SK-N-SH (cell line): ENCODE measurements at regions not wholly inside any gene's neighbourhood (a gene's known extent, or its start where the extent isn't known, plus 50 kb on each side); places are given as distances from the start of the nearest gene placed in this dataset.
A peak's percentile ranks its signal among the peaks of the same experiment; 100 is the strongest.

ENCODE experiments used
- CTCF ChIA-PET: fragments of 300-600, 350-600 bp; formaldehyde crosslinking; extraction: SDS; loops from one replicate; lab custom pipeline; 2021; lab: Yijun Ruan, JAX
- POLR2A ChIA-PET: fragments of 350-600 bp; sonication (Branson Sonifier 250); formaldehyde crosslinking; extraction: SDS; loops from one replicate; lab custom pipeline; 2020; ENCODE audit warnings: antibody characterized with exemption, inconsistent platforms; lab: Yijun Ruan, JAX
- DNase-seq: peaks from one replicate; pipeline ENCODE4 v3.0.0; 2012
- H2AFZ ChIP-seq: fragments of 200-600 bp; sonication (generic); 2 replicates; pipeline ENCODE4 v1.8.1; 2016; ENCODE audit warnings: antibody characterized with exemption, mild to moderate bottlenecking, low read depth
- H3F3A ChIP-seq: fragments of 200-600 bp; sonication (generic); replicated peaks from 2 replicates; pipeline ENCODE3; 2016; ENCODE audit warnings: antibody characterized with exemption, mild to moderate bottlenecking; ENCODE audit not compliant: insufficient read depth
- H3K27ac ChIP-seq, 2 experiments: fragments of 200-500 bp in 1 of 2; fragments of 200-600 bp in 1 of 2; sonication (Bioruptor generic) in 1 of 2; sonication (generic), shearing (Covaris generic) in 1 of 2; 2 replicates each; pipeline versions ENCODE4 v1.5.1 to v1.6.1; 2014 to 2016; ENCODE audit warnings: low read depth in 2 of 2, inconsistent platforms in 1 of 2, low read length in 1 of 2, mild to moderate bottlenecking in 1 of 2, mixed read lengths in 1 of 2
- H3K27me3 ChIP-seq: fragments of 200-600 bp; sonication (generic), shearing (Covaris generic); 2 replicates; pipeline ENCODE4 v1.6.1; 2016; ENCODE audit warnings: mixed run types; ENCODE audit not compliant: insufficient read depth
- H3K36me3 ChIP-seq, 2 experiments: fragments of 200-500 bp in 1 of 2; fragments of 200-600 bp in 1 of 2; sonication (Bioruptor generic) in 1 of 2; sonication (generic) in 1 of 2; replicated peaks in 1 of 2; 2 replicates each; pipeline versions ENCODE3 to v1.5.1; 2014 to 2016; ENCODE audit warnings: low read length in 1 of 2, mild to moderate bottlenecking in 1 of 2; ENCODE audit not compliant: insufficient read depth in 2 of 2, control insufficient read depth in 1 of 2
- H3K4me1 ChIP-seq, 2 experiments: fragments of 200-500 bp in 1 of 2; fragments of 200-600 bp in 1 of 2; sonication (Bioruptor generic) in 1 of 2; sonication (generic), shearing (Covaris generic) in 1 of 2; 2 replicates each; pipeline versions ENCODE4 v1.5.1 to v1.6.1; 2014 to 2016; ENCODE audit warnings: low read depth in 1 of 2, low read length in 1 of 2, mixed run types in 1 of 2; ENCODE audit not compliant: insufficient read depth in 2 of 2, control insufficient read depth in 1 of 2
- H3K4me2 ChIP-seq: fragments of 200-600 bp; sonication (generic), shearing (Covaris generic); 2 replicates; pipeline ENCODE4 v1.6.1; 2017; ENCODE audit warnings: mixed run types
- H3K4me3 ChIP-seq, 2 experiments: fragments of 200-500 bp in 1 of 2; fragments of 200-600 bp in 1 of 2; sonication (Bioruptor generic) in 1 of 2; sonication (generic), shearing (Covaris generic) in 1 of 2; 2 replicates each; pipeline versions ENCODE4 v1.5.1 to v1.8.1; 2014 to 2016; ENCODE audit warnings: low read depth in 2 of 2, inconsistent platforms in 1 of 2, low read length in 1 of 2, mild to moderate bottlenecking in 1 of 2, mixed read lengths in 1 of 2, moderate library complexity in 1 of 2
- H3K79me2 ChIP-seq: fragments of 200-600 bp; sonication (generic); 2 replicates; pipeline ENCODE4 v1.8.1; 2017; ENCODE audit warnings: mild to moderate bottlenecking; ENCODE audit not compliant: insufficient read depth
- H3K9ac ChIP-seq: fragments of 200-600 bp; sonication (generic); 2 replicates; pipeline ENCODE4 v1.6.1; 2017; ENCODE audit warnings: mixed run types
- H3K9me2 ChIP-seq: fragments of 200-600 bp; sonication (generic); 2 replicates; pipeline ENCODE4 v1.6.1; 2017; ENCODE audit warnings: mixed run types
- H3K9me3 ChIP-seq: fragments of 200-600 bp; sonication (generic); 2 replicates; pipeline ENCODE4 v1.6.1; 2017; ENCODE audit warnings: mixed run types, mild to moderate bottlenecking, moderate library complexity
- H4K20me1 ChIP-seq: fragments of 200-600 bp; sonication (generic); 2 replicates; pipeline ENCODE4 v1.6.1; 2017; ENCODE audit warnings: mild to moderate bottlenecking, mixed run types; ENCODE audit not compliant: insufficient read depth
- CHD2 ChIP-seq: fragments of 150-350 bp; IDR thresholded peaks from 2 replicates; pipeline ENCODE4 v1.6.1; 2018; ENCODE audit warnings: low read length; ENCODE audit not compliant: partially characterized antibody
- ELF1 ChIP-seq: IDR thresholded peaks from 2 replicates; pipeline ENCODE4 v1.4.0; 2012
- EZH2phosphoT487 ChIP-seq: fragments of 200-600 bp; sonication (generic); IDR thresholded peaks from 2 replicates; pipeline ENCODE4 v1.6.1; 2017; ENCODE audit warnings: low read depth, mixed run types, mild to moderate bottlenecking, antibody characterized with exemption, moderate library complexity, borderline replicate concordance
- FOSL2 ChIP-seq: IDR thresholded peaks from 2 replicates; pipeline ENCODE4 v1.4.0; 2012; ENCODE audit warnings: low read depth, mild to moderate bottlenecking, moderate library complexity, borderline replicate concordance
- GATA2 ChIP-seq: sonication (generic); formaldehyde crosslinking; IDR thresholded peaks from 2 replicates; pipeline ENCODE4 v1.5.0; 2020; ENCODE audit warnings: mild to moderate bottlenecking, missing genetic modification reagents
- MXI1 ChIP-seq: IDR thresholded peaks from 2 replicates; pipeline ENCODE4 v1.6.1; 2012; ENCODE audit warnings: mild to moderate bottlenecking, low read depth, low read length, improper control_type of control experiment
- RAD21 ChIP-seq: IDR thresholded peaks from 2 replicates; pipeline ENCODE4 v1.6.1; 2012; ENCODE audit warnings: mild to moderate bottlenecking, low read length
- RCOR1 ChIP-seq: fragments of 150-350 bp; IDR thresholded peaks from 2 replicates; pipeline ENCODE4 v1.6.1; 2017; ENCODE audit warnings: antibody characterized with exemption, low read length
- RXRA ChIP-seq: IDR thresholded peaks from 2 replicates; pipeline ENCODE4 v1.4.0; 2012; ENCODE audit warnings: low read depth, mild to moderate bottlenecking, borderline replicate concordance
- SIN3A ChIP-seq: IDR thresholded peaks from 2 replicates; pipeline ENCODE4 v1.6.1; 2012; ENCODE audit warnings: low read depth, mild to moderate bottlenecking, low read length, moderate library complexity, borderline replicate concordance
- SMC3 ChIP-seq: IDR thresholded peaks from 2 replicates; pipeline ENCODE4 v1.6.1; 2012; ENCODE audit warnings: low read depth, low read length, improper control_type of control experiment
- TAF1 ChIP-seq: IDR thresholded peaks from 2 replicates; pipeline ENCODE4 v1.6.1; 2012; ENCODE audit warnings: low read depth, mild to moderate bottlenecking, low read length, moderate library complexity, borderline replicate concordance
- TEAD4 ChIP-seq: IDR thresholded peaks from 2 replicates; pipeline ENCODE4 v1.4.0; 2012; ENCODE audit warnings: mild to moderate bottlenecking, borderline replicate concordance; ENCODE audit not compliant: insufficient read depth
- YY1 ChIP-seq: IDR thresholded peaks from 2 replicates; pipeline ENCODE4 v1.4.0; 2012; ENCODE audit warnings: low read depth, mild to moderate bottlenecking
- WGBS: methylation state at CpG from one replicate; pipeline ENCODE4 v1.1.6; 2017; ENCODE audit warnings: low lambda C conversion rate; 5-methylcytosine and 5-hydroxymethylcytosine counted together
- TF ChIP-seq, protein P1 (sequence below): IDR thresholded peaks from 2 replicates; pipeline ENCODE4 v1.4.0; 2012; ENCODE audit warnings: low read depth, borderline replicate concordance
- TF ChIP-seq, protein P2 (sequence below): IDR thresholded peaks from 2 replicates; pipeline ENCODE4 v1.4.0; 2012; ENCODE audit warnings: low read depth
- TF ChIP-seq, protein P3 (sequence below): IDR thresholded peaks from 2 replicates; pipeline ENCODE4 v1.6.1; 2012; ENCODE audit warnings: mild to moderate bottlenecking, low read depth, low read length, moderate library complexity
- TF ChIP-seq, protein P4 (sequence below): fragments of 150-350 bp; IDR thresholded peaks from 2 replicates; pipeline ENCODE4 v1.6.1; 2017; ENCODE audit warnings: antibody characterized with exemption, low read length, low read depth, borderline replicate concordance
- TF ChIP-seq, protein P5 (sequence below): IDR thresholded peaks from 2 replicates; pipeline ENCODE4; 2012

DNA sequence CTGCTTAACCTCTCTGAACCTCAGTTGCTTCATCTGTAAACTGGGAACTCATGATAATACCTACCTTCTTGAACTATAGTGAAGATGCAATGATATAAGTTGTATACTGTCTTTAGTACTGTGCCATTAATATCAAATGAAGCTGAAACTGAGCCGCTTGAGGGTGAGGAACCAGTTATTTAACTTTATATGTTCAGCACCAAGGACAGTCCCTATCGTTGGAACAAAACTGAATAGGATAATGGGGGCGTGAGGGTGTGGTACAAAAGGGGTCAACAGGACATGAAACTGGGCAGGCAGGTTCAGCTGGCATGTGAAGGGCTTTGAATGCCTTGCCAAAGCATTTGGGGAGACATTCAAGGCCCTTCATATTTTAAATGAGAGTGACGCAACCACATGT is 112.6 kb downstream of the C11orf91 start:
- no peaks in the 10 kb centered on the region for H4K20me1 ChIP-seq
- H3F3A ChIP-seq: no peaks in the 10 kb centered on the region
- no peak overlapping the region for H2AFZ ChIP-seq
- DNase-seq: no peak
- H3K27me3 ChIP-seq: no peaks in the 10 kb centered on the region
- H3K9me3 ChIP-seq: no peaks in the 10 kb centered on the region
- TF ChIP-seq RAD21: no peak
- TF ChIP-seq YY1: no peak
- TF ChIP-seq, protein P1, sequence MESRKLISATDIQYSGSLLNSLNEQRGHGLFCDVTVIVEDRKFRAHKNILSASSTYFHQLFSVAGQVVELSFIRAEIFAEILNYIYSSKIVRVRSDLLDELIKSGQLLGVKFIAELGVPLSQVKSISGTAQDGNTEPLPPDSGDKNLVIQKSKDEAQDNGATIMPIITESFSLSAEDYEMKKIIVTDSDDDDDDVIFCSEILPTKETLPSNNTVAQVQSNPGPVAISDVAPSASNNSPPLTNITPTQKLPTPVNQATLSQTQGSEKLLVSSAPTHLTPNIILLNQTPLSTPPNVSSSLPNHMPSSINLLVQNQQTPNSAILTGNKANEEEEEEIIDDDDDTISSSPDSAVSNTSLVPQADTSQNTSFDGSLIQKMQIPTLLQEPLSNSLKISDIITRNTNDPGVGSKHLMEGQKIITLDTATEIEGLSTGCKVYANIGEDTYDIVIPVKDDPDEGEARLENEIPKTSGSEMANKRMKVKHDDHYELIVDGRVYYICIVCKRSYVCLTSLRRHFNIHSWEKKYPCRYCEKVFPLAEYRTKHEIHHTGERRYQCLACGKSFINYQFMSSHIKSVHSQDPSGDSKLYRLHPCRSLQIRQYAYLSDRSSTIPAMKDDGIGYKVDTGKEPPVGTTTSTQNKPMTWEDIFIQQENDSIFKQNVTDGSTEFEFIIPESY: no peak
- TF ChIP-seq SIN3A: no peak
- TF ChIP-seq, protein P2, sequence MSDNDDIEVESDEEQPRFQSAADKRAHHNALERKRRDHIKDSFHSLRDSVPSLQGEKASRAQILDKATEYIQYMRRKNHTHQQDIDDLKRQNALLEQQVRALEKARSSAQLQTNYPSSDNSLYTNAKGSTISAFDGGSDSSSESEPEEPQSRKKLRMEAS: no peak
- no peak for TF ChIP-seq TAF1
- no peak for TF ChIP-seq EZH2phosphoT487
- TF ChIP-seq, protein P3, sequence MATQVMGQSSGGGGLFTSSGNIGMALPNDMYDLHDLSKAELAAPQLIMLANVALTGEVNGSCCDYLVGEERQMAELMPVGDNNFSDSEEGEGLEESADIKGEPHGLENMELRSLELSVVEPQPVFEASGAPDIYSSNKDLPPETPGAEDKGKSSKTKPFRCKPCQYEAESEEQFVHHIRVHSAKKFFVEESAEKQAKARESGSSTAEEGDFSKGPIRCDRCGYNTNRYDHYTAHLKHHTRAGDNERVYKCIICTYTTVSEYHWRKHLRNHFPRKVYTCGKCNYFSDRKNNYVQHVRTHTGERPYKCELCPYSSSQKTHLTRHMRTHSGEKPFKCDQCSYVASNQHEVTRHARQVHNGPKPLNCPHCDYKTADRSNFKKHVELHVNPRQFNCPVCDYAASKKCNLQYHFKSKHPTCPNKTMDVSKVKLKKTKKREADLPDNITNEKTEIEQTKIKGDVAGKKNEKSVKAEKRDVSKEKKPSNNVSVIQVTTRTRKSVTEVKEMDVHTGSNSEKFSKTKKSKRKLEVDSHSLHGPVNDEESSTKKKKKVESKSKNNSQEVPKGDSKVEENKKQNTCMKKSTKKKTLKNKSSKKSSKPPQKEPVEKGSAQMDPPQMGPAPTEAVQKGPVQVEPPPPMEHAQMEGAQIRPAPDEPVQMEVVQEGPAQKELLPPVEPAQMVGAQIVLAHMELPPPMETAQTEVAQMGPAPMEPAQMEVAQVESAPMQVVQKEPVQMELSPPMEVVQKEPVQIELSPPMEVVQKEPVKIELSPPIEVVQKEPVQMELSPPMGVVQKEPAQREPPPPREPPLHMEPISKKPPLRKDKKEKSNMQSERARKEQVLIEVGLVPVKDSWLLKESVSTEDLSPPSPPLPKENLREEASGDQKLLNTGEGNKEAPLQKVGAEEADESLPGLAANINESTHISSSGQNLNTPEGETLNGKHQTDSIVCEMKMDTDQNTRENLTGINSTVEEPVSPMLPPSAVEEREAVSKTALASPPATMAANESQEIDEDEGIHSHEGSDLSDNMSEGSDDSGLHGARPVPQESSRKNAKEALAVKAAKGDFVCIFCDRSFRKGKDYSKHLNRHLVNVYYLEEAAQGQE: peak; percentile 86
- ChIA-PET CTCF (no interaction called here), POLR2A (no interaction called here)
- H3K79me2 ChIP-seq: no peaks in the 10 kb centered on the region
- H3K4me3 ChIP-seq: no peak overlapping the region
- no peak overlapping the region for H3K27ac ChIP-seq
- peaks cover 31 to 77% of the 10 kb centered on the region in 2 experiments for H3K36me3 ChIP-seq
- H3K4me1 ChIP-seq: no peaks in the 10 kb centered on the region
- no peak overlapping the region for H3K9ac ChIP-seq
- no peaks in the 10 kb centered on the region for H3K9me2 ChIP-seq
- no peak overlapping the region for H3K4me2 ChIP-seq
- 94% methylated on average over 4 of the region's 4 CpGs for WGBS

DNA sequence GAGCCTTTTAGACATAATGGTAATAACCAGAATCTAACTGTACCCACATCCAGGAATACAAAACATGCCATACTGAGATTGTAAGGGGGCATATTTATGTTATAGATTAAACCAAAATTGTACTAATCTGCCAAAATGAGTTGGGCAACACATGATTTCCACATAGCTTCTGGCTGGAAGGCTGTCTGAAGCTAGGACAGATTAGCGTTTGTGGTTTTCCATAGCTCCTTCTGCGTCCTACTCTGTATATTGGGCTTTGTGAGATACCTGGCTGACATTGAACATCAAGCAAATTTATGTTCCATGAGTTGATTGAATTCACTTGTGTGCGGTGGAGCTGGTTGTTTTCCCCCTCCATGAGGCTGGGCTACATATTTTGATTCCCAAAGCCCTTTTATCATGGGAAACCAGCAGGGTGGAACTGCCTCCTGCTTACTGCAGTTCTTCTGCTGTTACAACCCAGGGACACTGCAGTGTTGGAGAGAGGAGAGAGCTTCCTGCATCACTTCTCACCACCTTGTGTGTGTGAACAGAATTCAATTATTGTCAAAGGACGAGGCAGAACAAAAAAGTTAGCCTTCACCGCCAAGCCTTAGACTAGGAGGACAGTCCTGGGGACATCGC is 114.9 kb downstream of the C11orf91 start:
- Histone ChIP-seq H3K9ac (no peak overlapping the region), H3K79me2 (no peaks in the 10 kb centered on the region), H3K4me3 (no peak overlapping the region), H3K27me3 (no peaks in the 10 kb centered on the region), H3K4me2 (no peak overlapping the region), H3F3A (no peaks in the 10 kb centered on the region), H3K9me3 (no peaks in the 10 kb centered on the region), H3K4me1 (no peaks in the 10 kb centered on the region), H4K20me1 (no peaks in the 10 kb centered on the region), H3K27ac (no peak overlapping the region), H3K9me2 (no peaks in the 10 kb centered on the region), H3K36me3 (peaks cover 31 to 78% of the 10 kb centered on the region in 2 experiments), H2AFZ (no peak overlapping the region)
- no peak for DNase-seq
- ChIA-PET CTCF (no interaction called here), POLR2A (no interaction called here)
- WGBS: 100% methylated on average over 6 of the region's 6 CpGs
- TF ChIP-seq RXRA: no peak
- TF ChIP-seq GATA2 (CRISPR knock-in tag): no peak
- TF ChIP-seq, protein P4, sequence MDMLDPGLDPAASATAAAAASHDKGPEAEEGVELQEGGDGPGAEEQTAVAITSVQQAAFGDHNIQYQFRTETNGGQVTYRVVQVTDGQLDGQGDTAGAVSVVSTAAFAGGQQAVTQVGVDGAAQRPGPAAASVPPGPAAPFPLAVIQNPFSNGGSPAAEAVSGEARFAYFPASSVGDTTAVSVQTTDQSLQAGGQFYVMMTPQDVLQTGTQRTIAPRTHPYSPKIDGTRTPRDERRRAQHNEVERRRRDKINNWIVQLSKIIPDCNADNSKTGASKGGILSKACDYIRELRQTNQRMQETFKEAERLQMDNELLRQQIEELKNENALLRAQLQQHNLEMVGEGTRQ: no peak
- TF ChIP-seq YY1: no peak
- no peak for TF ChIP-seq SMC3
- no peak for TF ChIP-seq CHD2
- no peak for TF ChIP-seq MXI1
- no peak for TF ChIP-seq TAF1
- TF ChIP-seq RCOR1: no peak
- no peak for TF ChIP-seq EZH2phosphoT487
- no peak for TF ChIP-seq FOSL2
- no peak for TF ChIP-seq ELF1
- TF ChIP-seq TEAD4: no peak
- TF ChIP-seq, protein P5, sequence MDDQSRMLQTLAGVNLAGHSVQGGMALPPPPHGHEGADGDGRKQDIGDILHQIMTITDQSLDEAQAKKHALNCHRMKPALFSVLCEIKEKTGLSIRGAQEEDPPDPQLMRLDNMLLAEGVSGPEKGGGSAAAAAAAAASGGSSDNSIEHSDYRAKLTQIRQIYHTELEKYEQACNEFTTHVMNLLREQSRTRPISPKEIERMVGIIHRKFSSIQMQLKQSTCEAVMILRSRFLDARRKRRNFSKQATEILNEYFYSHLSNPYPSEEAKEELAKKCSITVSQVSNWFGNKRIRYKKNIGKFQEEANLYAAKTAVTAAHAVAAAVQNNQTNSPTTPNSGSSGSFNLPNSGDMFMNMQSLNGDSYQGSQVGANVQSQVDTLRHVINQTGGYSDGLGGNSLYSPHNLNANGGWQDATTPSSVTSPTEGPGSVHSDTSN: no peak
